GM20000 (cell line): ENCODE measurements at regions not wholly inside any gene's neighbourhood (a gene's known extent, or its start where the extent isn't known, plus 50 kb on each side); places are given as distances from the start of the nearest gene placed in this dataset.

Experiments
- DNase-seq: peaks from one replicate; pipeline ENCODE4 v3.0.0; 2012; ENCODE audit warnings: low spot score
- TF ChIP-seq, protein P1 (sequence below): IDR thresholded peaks from 2 replicates; pipeline ENCODE4 v1.5.1; 2012; ENCODE audit warnings: mild to moderate bottlenecking, control low read depth; ENCODE audit errors: extremely low read depth, missing control alignments

DNA sequence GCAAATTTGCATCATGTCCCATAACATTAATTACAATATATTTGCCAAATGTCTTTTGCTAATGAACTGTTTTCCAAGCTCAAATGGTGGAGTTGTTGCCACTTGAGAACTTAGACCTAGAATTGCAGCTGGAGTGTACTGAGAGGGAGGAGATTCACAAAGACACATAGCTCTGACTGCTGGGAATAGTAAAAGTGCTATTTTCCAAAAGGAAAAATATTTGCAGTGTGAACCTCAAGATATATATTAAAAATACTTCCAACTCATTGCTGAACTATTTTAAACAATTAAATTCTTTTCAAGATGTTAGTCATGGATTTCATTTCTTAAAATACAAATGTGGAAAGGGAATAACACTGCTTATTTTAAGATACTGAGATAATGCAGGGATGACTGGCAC is 666.8 kb upstream of the ARPP21 start:
- no peak for DNase-seq
- TF ChIP-seq, protein P1, sequence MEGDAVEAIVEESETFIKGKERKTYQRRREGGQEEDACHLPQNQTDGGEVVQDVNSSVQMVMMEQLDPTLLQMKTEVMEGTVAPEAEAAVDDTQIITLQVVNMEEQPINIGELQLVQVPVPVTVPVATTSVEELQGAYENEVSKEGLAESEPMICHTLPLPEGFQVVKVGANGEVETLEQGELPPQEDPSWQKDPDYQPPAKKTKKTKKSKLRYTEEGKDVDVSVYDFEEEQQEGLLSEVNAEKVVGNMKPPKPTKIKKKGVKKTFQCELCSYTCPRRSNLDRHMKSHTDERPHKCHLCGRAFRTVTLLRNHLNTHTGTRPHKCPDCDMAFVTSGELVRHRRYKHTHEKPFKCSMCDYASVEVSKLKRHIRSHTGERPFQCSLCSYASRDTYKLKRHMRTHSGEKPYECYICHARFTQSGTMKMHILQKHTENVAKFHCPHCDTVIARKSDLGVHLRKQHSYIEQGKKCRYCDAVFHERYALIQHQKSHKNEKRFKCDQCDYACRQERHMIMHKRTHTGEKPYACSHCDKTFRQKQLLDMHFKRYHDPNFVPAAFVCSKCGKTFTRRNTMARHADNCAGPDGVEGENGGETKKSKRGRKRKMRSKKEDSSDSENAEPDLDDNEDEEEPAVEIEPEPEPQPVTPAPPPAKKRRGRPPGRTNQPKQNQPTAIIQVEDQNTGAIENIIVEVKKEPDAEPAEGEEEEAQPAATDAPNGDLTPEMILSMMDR = no peak

DNA sequence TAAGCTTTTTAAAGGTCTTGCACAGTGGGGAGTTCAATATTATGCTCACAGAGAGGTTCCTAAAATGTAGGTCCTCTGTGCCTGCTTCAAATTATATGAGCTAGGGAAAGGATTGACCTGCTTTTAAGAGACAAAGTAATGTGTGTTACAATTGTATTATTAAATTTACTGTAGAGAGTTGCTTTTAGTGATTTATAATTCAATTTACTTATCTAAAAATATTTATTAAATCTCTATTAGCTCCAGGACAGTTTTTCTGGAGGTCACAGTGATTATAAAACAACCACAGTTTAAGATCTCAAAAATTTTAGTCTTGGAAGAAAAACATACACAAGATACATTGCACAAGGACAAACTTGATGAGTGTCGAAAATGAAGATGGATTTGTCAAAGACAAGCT is 665.7 kb upstream of the ARPP21 start:
- TF ChIP-seq, protein P1 = no peak
- DNase-seq = no peak

DNA sequence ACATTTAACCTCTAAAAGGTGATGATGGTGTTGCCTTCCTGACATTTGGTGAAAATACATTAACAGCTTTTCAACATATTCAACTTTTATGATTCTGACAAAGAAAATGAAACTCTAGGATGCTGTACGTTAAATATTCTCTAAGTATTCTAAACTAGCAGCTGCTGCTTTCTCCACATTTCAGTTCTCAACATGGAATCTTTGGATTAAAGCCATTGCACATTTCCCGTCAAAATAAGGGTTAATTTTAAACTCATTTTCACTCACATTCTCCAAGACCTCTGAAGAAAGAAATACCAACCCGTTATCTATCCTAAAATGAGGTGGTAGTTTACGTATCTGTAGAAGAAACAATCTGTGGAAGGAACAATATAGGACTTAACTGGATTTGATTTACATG is 655.7 kb upstream of the ARPP21 start:
- TF ChIP-seq, protein P1 = no peak
- no peak for DNase-seq

DNA sequence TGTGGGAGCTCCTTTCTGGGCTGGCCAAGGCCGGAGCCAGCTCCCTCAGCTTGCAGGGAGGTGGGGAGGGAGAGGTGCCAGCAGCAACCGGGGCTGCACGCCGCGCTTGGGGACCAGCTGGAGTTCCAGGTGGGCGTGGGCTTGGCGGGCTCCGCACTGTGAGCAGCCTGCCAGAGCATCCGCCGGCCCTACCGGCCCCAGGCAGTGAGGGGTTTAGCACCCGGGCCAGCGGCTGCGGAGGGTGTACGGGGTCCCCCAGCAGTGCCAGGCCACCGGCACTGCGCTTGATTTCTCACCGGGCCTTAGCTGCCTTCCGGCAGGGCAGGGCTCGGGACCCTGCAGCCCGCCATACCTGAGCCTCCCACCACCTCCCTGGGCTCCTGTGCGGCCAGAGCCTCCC is 651.0 kb upstream of the ARPP21 start:
- TF ChIP-seq, protein P1 = no peak
- no peak for DNase-seq

DNA sequence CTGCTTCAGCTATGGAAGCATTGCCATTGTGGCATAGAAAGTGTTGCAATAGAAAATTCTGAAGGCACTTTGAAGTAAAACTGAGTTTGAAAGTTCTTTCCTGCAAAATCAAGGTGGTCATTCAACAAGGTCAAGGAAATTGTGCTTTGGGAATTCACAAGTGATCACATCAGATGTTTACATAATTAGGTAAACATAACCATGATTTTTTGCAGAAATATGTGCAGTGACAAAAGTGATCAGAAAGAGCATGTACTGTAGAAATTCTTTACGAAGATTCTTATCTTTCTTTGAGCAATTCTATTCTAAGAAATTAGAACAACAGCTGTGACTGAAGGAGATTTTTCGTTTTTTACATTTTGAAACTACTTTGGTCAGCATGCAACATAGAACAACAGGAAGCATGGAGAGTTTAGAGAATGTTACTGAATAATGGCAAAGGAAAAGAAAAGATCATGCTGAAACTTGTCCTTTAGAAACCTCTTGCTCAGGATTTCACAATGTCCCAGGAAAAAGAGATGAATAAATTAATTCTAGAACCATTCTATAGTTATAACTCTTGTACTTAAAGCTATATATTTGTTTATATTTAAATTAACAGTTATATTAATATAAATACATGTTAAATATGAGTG is 643.4 kb upstream of the ARPP21 start:
- DNase-seq = no peak
- TF ChIP-seq, protein P1 = no peak

DNA sequence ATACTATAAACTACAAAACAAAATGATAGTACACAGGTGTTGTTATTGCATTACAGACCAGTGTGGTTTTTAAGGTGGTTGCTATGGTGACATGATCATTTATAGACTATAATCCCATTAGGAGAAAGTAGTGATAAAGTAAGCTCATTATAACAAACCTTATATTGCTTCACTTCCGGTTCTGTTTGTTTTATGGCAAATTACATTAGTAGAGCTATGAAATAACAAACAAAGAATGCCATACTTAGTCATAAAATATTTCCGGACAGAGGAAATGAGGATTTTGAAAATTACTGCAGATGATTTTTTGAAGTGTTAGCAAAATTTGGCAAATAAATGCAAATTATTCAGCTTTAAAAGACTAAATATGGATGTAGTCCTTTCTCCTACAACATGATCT is 640.4 kb upstream of the ARPP21 start:
- TF ChIP-seq, protein P1 = no peak
- no peak for DNase-seq

DNA sequence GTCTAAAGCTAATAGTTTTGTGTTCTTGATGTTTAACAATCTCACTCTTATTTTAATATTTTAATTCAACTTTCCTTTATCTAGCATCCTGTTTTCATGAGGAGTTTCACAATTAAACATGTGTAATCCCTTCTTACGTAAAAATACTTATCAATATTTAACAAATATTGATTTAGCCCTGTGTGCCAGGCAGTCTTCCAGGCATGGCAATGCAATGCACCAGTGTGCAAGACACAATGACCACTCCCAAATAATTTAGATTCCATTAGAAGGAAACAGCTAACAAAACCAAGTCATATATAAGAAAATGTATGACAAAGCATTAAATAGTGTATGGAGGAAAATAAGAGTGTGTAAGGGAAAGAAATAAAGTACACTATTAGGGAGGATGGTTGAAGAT is 627.1 kb upstream of the ARPP21 start:
- TF ChIP-seq, protein P1 = no peak
- no peak for DNase-seq
